ENCODE measurements at regions not wholly inside any gene's neighbourhood (a gene's known extent, or its start where the extent isn't known, plus 50 kb on each side); places are given as distances from the start of the nearest gene placed in this dataset.

GRCh38 chr5:5602554-5602953 is 180.1 kb downstream of the ICE1 start:
- H3K9me3 ChIP-seq (ENCODE audit: control insufficient read depth, insufficient read depth, low read depth, low read length): no peaks in the 10 kb centered on the region
- TF ChIP-seq ZNF585B (tag by site-specific recombination; IDR thresholded peaks at IDR 0.05) (no peak), ATF2 (tag by site-specific recombination; IDR thresholded peaks at IDR 0.05; ENCODE audit: low read depth) (peak; percentile 17; the same call in 1 of the 2 replicates), MEIS1 (CRISPR knock-in tag; IDR thresholded peaks at IDR 0.05; ENCODE audit: borderline replicate concordance) (no peak), ZNF350 (tag by site-specific recombination; IDR thresholded peaks at IDR 0.05) (no peak)
- no peak overlapping the region for H3K27ac ChIP-seq (ENCODE audit: extremely low read depth, low read depth, low read length)
- H3K4me1 ChIP-seq (ENCODE audit: control insufficient read depth, insufficient read depth, low read length): no peaks in the 10 kb centered on the region
- CTCF ChIA-PET: no interaction called here
- H3K36me3 ChIP-seq (ENCODE audit: control insufficient read depth in 2 of 2, insufficient read depth in 1 of 2, low read length in 2 of 2): no peaks in the 10 kb centered on the region
- H3K4me3 ChIP-seq (ENCODE audit: low read depth, low read length): no peak overlapping the region
- POLR2A ChIA-PET: no interaction called here

GRCh38 chr5:5598547-5599113 is 176.2 kb downstream of the ICE1 start:
- Histone ChIP-seq H3K9me3 (ENCODE audit: control insufficient read depth, insufficient read depth, low read depth, low read length) (no peaks in the 10 kb centered on the region), H3K4me1 (ENCODE audit: control insufficient read depth, insufficient read depth, low read length) (no peaks in the 10 kb centered on the region), H3K27ac (ENCODE audit: extremely low read depth, low read depth, low read length) (no peak overlapping the region), H3K4me3 (ENCODE audit: low read depth, low read length) (no peak overlapping the region), H3K36me3 (ENCODE audit: control insufficient read depth in 2 of 2, insufficient read depth in 1 of 2, low read length in 2 of 2) (no peaks in the 10 kb centered on the region)
- POLR2A ChIA-PET: no interaction called here
- CTCF ChIA-PET: interaction anchor here (0.6 to 0.7 kb wide), 2 partner anchors 14 to 25 kb away, joined by 3 read pairs; no protein-coding TSS in a partner anchor
- TF ChIP-seq ZNF704 (tag by site-specific recombination; IDR thresholded peaks at IDR 0.05) (no peak), ZEB2 (tag by site-specific recombination; IDR thresholded peaks at IDR 0.05) (no peak), MZF1 (tag by site-specific recombination; IDR thresholded peaks at IDR 0.05; ENCODE audit: borderline replicate concordance) (no peak), ZNF544 (tag by site-specific recombination; IDR thresholded peaks at IDR 0.05) (no peak), ZNF10 (tag by site-specific recombination; IDR thresholded peaks at IDR 0.05) (no peak), ZNF513 (tag by site-specific recombination; IDR thresholded peaks at IDR 0.05) (no peak), ZBTB17 (tag by site-specific recombination; IDR thresholded peaks at IDR 0.05) (no peak), ZNF596 (tag by site-specific recombination; IDR thresholded peaks at IDR 0.05) (no peak), SCRT2 (tag by site-specific recombination; IDR thresholded peaks at IDR 0.05) (no peak), YY2 (tag by site-specific recombination; IDR thresholded peaks at IDR 0.05) (no peak), ZNF394 (tag by site-specific recombination; IDR thresholded peaks at IDR 0.05; ENCODE audit: borderline replicate concordance) (no peak), ZXDB (tag by site-specific recombination; IDR thresholded peaks at IDR 0.05) (no peak), BCL11B (tag by site-specific recombination; IDR thresholded peaks at IDR 0.05; ENCODE audit: low read depth) (no peak), ZNF350 (tag by site-specific recombination; IDR thresholded peaks at IDR 0.05) (no peak), ZNF707 (tag by site-specific recombination; IDR thresholded peaks at IDR 0.05) (no peak), ZNF175 (tag by site-specific recombination; IDR thresholded peaks at IDR 0.05) (no peak), GLIS2 (tag by site-specific recombination; IDR thresholded peaks at IDR 0.05) (no peak), ZNF18 (tag by site-specific recombination; IDR thresholded peaks at IDR 0.05) (no peak), ZNF302 (tag by site-specific recombination; IDR thresholded peaks at IDR 0.05; ENCODE audit: low read depth) (no peak)
